ENCODE measurements at regions not wholly inside any gene's neighbourhood (a gene's known extent, or its start where the extent isn't known, plus 50 kb on each side); places are given as distances from the start of the nearest gene placed in this dataset.

DNA sequence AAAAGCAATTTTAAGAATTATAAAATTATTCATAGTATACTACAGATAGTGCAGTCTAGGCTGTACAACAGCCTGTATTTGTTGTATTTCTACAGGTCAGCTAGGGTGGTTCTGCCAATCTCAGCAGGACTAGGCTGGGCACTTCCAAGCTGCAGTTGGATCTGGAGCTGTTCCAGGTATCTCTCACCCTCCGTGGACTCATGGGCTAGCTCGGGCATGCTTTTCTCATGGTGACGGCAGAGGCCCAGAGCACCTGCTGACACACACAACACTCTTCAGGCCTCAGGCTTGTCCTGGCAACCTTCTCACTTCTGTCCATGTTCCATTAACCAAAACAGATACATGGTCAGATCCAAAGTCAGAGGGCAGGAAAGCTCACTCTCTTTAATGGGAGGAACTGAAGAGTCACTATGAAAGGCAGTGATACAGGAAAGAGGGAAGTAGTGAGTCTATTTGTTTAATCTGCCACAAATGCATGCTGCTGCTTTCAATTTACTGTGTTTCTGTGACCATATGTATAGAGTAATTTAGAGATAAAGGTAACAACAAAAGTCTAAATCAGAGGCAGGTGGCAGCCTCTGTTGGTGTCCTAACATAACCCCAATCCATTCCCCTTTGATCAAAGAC is 462.4 kb upstream of the ACVR2A start:
- in situ Hi-C loops (cut with MboI; ENCODE audit: low sequenced_read_pairs) = no loop called here

DNA sequence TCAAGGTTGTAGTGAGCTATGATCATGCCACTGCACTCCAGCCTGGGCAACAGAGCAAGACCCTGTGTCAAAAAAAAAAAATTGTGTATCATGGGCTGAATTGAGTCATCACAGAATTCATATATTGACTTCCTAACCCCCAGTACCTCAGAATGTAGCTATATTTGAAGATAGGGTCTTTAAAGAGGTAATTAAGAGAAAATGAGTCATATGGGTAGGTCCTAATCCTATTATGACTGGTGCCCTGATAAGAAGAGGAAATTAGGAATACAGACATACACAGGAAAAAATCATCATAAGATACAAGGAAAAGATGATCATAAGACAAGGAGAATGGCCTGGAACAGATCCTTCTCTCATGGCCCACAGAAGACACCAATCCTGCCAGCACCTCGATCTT is 466.4 kb upstream of the ACVR2A start:
- in situ Hi-C loops (cut with MboI; ENCODE audit: low sequenced_read_pairs) = no loop called here

DNA sequence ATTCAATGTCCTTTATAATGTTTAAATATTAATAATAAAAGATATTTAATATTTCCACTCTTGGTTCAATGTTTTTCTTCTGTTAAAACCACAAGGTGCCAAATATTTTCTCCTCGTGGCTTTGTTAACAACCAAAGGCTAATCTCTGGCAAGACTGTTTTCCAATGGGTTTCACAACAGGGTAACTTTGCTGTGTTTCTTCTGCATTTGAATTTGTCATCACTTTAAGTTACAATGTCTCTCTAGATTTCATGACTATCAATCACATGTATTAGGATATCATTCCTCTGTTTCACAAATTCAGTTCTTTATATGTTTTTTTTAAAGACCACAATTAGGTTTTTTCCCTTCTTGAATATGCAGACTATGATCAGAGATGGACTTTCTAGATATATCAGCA is 469.8 kb upstream of the ACVR2A start:
- in situ Hi-C loops (cut with MboI; ENCODE audit: low sequenced_read_pairs) = no loop called here

DNA sequence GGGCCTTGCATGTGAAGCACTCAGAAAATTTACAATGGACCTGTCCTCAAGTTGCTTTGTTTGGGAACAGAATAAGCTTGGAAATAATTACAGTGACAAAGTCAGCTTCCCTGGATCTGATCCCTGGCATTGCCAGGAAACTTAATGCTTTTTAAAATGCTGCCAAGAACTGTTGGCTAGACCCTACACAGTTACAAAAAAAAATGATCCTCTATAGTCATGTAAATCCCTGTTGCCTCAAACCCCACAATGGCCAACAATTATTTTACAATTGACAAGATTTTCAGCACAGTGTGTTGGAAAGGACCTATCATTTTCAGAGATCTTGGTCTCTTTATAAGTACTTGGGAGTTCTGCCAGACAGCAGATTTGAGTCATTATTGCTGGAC is 470.4 kb upstream of the ACVR2A start:
- in situ Hi-C loops (cut with MboI; ENCODE audit: low sequenced_read_pairs) = no loop called here

DNA sequence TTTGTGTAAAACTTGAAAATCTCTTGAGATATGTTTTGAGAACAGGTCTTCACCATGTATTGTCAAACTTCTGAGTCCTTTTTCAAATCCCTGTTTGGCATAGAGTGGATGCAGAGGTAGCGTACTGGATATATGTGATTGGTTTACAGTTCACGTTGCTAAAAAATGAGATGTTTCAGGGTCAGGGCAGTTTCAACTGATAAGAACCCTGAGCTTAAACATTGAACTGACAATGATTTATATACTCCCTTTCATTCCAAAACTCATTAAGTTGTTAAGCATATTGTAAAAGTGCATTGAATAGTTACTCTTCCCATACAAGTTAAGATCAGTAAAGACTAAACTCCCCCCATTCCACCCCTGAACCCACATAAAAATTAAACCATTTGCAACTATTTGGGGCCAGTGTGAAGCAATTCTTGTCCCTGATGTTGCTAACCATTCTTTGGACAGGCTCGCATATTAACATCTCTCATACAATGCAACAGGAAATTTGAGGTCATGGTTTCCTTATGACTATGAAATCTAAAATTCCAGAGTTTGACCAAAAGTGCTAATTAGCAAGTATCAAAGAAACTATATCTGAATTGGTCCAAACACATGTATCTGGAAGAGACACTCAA is 470.9 kb upstream of the ACVR2A start:
- in situ Hi-C loops (cut with MboI; ENCODE audit: low sequenced_read_pairs) = no loop called here

DNA sequence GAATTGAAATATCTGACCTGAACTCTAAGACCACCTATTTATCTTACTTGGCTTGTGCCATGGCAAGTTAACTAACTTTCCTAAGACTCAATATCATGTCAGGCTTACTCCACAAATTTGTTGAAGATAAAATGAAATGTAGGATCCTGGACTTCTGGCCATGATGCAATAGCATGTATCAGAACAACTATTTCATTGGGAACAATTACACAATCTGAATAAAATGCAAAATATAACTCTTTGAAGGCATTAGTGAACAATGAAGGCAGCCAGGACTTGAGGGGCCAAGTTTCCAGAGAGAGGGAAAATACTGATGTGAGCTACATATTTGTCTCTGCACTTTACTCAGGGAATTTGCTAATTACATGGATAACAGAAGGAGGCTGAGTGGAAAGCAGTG is 476.5 kb upstream of the ACVR2A start:
- in situ Hi-C loops (cut with MboI; ENCODE audit: low sequenced_read_pairs) = no loop called here

DNA sequence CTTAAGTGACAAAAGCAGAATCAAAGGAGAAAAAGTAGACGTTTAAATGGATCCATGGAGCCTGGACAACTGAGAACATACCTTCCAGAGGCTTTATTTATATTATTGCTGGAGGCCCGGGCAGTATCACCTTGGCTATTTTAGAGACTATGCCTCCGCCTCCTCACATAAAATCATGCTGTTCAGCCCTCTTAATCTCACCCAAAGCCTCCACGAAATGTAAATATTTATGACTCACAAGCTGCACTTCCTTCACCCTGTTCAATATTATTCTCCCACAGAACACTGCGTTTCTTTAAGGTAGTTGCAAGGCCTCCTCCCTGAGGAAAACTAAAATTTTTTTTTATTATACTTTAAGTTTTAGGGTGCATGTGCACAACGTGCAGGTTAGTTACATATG is 478.6 kb upstream of the ACVR2A start:
- in situ Hi-C loops (cut with MboI; ENCODE audit: low sequenced_read_pairs) = no loop called here

DNA sequence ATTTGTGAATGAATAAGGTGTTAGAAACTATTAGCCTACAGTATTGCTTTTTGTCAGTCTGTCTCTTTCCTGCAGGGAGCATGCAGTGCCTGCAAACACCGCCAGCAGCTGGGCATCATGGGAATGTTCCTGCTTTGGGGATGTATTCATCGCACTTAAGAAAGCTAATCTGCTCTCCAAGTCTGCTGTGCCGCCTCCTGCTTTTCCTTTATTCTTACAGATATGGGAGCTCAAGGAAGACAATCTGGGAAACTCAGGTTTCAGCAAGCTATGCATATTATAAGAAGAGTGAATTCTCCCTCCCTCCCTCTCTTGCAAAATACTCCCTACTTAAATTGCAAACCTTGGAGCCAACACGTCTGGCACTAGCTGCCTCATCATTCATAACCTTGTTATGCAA is 479.2 kb upstream of the ACVR2A start:
- in situ Hi-C loops (cut with MboI; ENCODE audit: low sequenced_read_pairs) = no loop called here

DNA sequence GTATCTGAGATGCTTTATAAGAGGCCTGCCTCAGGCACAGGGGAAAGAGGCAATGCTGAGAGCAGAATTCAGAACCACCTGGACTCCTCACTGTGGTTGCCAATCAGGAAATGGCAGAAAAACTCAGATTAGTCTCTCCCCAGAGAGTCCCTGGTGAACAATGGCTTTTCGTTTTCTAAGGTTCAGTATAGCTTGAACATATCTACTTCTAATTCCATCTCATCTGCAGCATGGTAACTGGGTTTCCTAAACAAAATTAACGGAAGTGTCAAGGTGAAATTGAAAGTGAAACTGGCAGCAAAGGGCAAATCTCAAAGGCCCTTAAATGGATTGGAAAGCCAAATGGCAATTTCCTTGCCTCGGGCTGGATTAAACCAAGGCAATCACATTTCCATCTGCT is 480.2 kb upstream of the ACVR2A start:
- in situ Hi-C loops (cut with MboI; ENCODE audit: low sequenced_read_pairs) = no loop called here

DNA sequence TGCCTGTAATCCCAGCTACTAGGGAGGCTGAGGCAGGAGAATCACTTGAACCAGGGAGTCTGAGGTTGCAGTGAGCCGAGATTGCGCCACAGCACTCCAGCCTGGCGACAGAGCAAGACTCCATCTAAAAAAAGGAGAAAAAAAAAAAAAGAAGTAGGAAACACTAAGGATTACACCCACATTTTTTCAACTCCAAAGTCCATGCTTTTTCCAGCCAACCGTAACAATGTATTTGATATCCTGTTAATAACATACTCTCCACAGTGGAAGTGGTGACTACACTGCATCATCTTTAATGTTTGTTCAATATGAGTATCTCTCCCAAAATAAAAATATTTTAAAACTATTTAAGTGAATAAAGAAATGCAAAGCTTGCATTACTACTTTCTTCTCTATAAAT is 481.6 kb upstream of the ACVR2A start:
- in situ Hi-C loops (cut with MboI; ENCODE audit: low sequenced_read_pairs) = no loop called here

DNA sequence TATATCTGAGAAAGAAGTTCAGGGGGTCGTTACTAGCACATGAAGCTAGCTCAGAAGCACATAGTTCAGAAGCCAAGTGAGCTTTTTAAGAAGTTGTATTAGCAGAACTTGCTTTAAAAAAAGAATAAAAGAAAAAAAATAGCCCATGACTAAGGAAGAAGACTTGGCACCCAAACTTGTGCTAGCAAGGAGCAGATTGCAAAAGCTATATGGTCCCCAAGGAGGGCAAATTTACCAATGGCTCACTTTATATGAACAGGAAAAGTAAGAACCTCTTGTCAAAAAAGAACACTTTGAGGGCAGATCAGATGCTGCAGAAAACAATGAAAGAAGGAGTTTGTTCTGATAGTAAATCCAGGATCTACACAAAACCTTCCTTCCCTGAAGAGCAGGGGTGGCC is 486.5 kb upstream of the ACVR2A start:
- in situ Hi-C loops (cut with MboI; ENCODE audit: low sequenced_read_pairs) = no loop called here

DNA sequence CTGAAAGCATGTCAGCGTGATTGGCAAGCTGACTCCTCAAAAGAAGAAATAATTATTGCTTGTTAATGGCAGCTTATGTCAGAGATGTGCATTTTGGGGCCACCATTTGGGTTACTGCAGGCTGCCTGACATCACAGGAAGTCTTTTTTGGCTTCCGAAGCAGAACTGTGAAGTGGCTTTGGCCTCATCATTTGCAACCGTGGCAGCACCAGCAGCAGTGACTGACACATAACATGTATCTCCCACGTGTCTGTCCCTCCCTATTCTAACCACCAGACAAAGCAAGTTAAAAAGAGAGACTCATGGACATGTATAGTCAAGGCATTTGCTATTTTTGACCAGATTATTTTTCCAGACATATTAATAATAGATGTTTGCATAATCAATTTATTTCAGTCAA is 488.7 kb upstream of the ACVR2A start:
- in situ Hi-C loops (cut with MboI; ENCODE audit: low sequenced_read_pairs) = no loop called here

DNA sequence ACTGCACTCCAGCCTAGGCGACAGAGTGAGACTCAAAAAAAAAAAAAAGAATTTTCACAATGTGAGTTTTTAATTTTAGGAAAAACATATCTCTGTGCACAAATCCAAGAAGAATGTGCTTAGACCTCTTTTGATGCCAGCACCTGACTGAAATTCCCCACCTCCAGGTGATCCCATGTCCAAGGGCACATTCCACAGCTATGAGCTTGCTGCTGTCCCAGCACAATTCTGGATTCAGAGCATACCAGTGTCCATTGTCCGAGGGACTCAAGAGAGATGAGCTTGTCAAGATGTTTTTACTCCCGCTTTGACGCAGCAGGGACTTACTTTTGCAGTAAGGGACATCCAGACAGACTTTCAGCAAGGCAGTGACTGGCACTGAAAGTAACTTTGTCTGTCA is 489.1 kb upstream of the ACVR2A start:
- in situ Hi-C loops (cut with MboI; ENCODE audit: low sequenced_read_pairs) = no loop called here

DNA sequence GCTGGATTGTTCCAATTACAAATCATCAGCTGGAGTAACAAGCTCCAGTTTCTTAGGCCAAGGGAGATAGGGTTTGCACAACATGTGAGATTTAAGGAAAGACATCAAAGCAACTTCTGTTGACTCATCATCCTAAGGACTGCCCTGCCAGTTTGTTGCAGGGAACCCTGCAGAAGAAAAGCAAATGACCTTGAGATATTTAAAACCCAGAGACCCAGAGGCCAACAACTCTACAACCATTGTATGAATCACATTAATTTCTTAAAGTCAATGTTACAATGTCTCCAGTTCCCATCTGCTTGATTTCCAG is 491.8 kb upstream of the ACVR2A start:
- in situ Hi-C loops (cut with MboI; ENCODE audit: low sequenced_read_pairs) = no loop called here

DNA sequence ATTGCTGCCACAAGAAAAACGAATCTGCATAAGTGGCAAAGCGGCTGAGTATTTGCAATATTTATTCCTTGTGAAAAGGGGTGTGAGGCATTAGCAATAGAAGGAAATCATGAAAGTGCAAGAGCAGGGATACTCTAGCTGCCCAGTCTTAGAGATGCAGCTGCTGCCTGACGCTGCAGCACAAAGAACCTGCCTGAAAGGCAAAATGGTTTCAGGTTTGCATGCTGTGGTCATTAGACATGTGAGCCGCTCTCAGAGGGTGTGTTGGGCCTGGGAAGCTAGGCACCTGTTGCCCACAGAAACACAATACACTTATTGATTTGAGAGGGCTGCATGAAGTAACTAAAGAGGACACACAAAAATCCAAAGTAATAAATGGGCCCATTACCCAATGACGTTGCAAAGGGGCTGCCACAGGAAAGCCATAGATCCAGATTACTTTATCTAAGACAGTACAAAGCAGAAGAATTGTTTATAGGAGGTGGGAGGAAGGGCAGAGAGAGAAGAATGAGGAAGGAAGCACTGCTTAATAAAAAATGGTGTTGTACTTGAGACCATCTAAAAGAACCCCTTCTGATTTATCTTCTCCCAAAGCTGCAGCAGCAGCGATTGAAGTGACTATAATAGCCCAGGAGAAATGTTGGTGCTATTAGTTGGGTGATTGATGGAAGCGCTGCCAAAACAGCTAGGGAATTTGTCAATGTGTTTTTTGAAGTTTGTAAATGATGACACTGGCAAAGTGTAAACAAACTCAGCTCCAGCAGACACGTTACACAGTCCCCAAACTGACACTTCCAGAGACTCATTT is 492.4 kb upstream of the ACVR2A start:
- in situ Hi-C loops (cut with MboI; ENCODE audit: low sequenced_read_pairs) = no loop called here

DNA sequence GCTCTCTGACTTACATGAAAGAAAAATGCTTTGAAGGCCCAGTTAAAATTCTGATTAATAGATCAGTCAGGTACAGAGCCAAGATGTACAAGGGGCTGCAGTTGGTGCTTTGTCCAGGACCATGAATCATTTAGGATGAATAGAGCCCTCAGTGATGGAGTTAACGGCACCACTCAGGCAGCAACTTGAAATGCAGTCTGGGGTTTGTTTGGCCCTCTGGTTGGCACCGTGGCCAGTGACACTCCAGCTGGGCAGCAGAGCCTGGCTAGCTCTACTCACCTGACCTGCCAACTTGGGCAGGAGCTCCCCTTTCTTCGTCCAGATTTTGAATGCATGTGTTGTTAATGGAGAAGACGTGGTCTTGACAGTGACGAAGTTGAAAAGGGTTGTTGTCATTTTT is 493.0 kb upstream of the ACVR2A start:
- in situ Hi-C loops (cut with MboI; ENCODE audit: low sequenced_read_pairs) = no loop called here

DNA sequence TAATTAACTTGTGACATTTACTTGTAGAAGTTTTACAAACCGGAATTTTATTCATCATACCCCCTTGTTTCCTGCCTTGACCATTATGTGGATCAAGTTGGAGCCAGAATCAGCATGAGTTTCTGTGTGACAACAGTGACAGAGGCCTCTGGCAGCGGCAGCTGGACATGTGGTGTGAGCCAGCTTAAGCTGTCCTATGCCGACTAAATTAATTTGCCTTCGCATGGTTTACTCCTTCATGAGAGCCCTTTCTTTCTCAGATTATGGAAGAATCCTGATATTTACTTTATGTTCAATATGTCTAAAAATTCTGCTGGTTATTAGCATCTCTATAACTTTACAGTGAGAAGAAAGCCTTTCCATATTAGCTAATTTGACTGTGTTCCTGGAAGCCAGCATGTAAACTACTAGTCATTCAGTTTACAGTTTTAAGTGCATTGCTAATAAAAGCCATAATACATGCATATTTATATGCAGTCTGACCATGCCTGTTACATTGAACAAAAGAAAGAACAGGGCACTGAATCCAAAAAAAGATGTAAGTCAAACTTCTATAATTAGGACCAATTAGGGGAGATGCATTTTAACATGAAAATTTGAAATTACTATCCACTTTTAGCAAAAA is 495.8 kb upstream of the ACVR2A start:
- in situ Hi-C loops (cut with MboI; ENCODE audit: low sequenced_read_pairs) = no loop called here

DNA sequence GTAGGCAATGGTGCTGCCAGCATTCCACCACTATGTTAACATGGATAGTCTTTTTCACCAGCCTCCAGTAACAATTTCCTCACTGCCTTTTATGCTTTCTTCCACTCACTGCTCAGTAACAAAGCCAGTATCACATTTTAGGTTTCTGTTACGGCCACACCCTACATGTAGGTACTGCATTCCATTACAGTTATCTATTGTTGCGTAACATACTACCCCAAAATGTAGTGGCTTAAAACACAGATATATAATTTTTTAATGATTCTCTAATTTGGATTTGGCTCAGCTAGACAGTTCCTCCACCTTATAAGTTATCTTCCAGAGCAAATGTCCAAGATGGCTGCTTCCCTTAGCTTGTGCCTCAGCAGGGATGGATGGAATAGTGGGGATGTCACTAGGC is 498.7 kb upstream of the ACVR2A start:
- in situ Hi-C loops (cut with MboI; ENCODE audit: low sequenced_read_pairs) = no loop called here

DNA sequence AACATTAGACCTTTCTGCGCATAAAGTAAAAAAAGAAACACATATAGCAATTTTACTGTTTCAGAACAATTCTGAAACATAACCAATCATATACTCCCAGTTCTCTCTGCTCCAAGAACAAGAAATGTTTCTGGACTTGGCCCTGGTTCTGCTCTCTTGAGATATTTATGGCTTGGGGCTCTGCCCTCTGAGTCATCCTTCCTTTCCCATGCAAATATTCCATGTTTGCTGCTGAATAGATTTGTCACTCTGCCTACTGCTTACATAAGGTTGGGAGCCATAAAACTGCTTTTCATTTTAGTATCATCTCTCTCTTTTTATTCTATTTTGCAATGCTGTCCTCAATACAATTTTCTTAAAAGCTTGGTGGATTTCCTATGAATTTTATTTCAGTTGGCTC is 499.6 kb upstream of the ACVR2A start:
- in situ Hi-C loops (cut with MboI; ENCODE audit: low sequenced_read_pairs) = no loop called here

DNA sequence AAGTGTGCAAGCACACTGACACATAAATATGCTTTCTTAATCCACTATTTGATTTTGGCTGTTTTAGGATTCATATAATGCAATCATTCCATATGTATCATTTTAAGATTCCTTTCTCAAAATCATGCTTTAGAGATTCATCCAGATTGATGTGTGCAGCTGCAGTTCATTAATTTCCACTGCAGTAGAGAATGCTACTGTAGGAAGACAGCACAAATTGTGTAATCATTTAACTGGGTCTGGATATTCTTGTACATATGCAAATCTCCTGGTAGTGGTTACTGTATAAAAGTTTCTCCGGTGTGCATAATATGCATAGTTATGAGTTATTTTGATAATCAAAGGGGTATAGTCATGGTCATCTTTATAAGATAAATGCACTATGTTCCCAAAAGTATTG is 502.5 kb upstream of the ACVR2A start:
- in situ Hi-C loops (cut with MboI; ENCODE audit: low sequenced_read_pairs) = no loop called here

DNA sequence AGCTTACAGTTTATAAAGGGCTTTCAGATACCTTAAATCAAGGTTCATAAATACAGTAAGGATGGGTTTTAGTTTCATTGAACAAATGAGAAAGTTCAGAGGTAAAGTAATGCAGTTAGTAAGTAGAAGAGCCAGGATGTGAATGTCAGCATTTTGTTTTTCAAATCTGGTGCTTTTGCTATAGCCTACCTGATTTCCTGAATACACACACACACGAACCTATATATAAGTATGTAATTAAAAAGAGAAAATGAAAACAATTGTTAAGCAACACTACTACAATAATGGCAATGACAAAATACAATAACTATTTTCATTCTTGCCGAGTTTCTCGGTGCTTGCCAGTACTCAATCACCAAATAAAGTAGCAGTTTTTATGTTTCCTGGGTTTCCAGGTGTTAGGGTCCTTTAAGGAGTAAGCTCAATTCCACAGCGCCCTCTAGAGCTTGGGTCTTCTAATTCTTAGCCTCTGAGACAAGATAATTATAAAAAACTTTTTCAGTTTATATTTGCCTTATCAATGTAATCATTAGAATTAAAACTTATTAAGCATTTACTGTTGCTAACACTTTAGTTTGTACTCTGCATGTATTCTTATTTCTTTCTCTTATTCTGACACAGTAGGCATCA is 512.9 kb upstream of the ACVR2A start:
- in situ Hi-C loops (cut with MboI; ENCODE audit: low sequenced_read_pairs) = no loop called here

DNA sequence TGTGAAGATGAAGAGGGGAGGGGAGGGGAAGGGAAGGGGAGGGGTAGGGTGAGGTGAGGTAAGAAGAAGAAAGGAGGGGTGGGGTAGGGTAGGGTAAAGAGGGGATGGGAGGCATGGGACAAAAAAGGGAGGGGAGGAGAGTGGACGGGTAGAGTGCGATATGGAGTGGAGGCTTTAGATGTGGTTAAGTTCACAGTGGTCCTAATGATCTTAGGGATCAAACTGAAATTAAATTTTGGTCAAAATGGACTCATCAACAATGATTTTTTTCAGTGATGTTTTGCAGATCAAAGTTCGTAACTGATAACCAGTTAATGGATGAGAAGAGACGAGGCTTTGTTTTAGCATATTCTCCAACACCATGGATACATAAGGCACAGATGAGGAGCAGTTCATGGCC is 513.9 kb upstream of the ACVR2A start:
- in situ Hi-C loops (cut with MboI; ENCODE audit: low sequenced_read_pairs) = no loop called here
